ENCODE measurements at regions not wholly inside any gene's neighbourhood (a gene's known extent, or its start where the extent isn't known, plus 50 kb on each side); places are given as distances from the start of the nearest gene placed in this dataset.

- TF ChIP-seq EZH2 (IDR thresholded peaks at IDR 0.05; ENCODE audit: borderline replicate concordance, low read depth, low read length, poor library complexity, severe bottlenecking) = no peak
- H3K4me1 ChIP-seq (ENCODE audit: insufficient read depth, low read length, poor library complexity, severe bottlenecking) = no peaks in the 10 kb centered on the region
- no peaks in the 10 kb centered on the region for H3K27me3 ChIP-seq (replicated peaks; ENCODE audit: insufficient read depth, low read depth, low read length, poor library complexity)
- no peak overlapping the region for H3K4me3 ChIP-seq (ENCODE audit: low read depth, low read length, poor library complexity, severe bottlenecking)
- no peak overlapping the region for H3K27ac ChIP-seq (ENCODE audit: low read depth, low read length, poor library complexity, severe bottlenecking)
- POLR2A ChIA-PET (ENCODE audit: low non-redundant PET) = no interaction called here
- no peak for DNase-seq (ENCODE audit: low spot score)
- BruUV-seq (replicated peaks) = no TSS peak
- CTCF ChIA-PET = no interaction called here
- intact Hi-C loops (cut with micrococcal nuclease; ENCODE audit: unreplicated experiment) = no loop called here
- H3K9me3 ChIP-seq (ENCODE audit: low read depth, low read length, poor library complexity, severe bottlenecking) = no peaks in the 10 kb centered on the region
- H3K36me3 ChIP-seq (ENCODE audit: insufficient read depth, low read length, poor library complexity, severe bottlenecking) = no peaks in the 10 kb centered on the region
Observed at GRCh38 chr10:57482259-57482658, 785.4 kb downstream of the IPMK start.

- ChIA-PET CTCF (no interaction called here), POLR2A (ENCODE audit: low non-redundant PET) (no interaction called here)
- no peaks in the 10 kb centered on the region for H3K36me3 ChIP-seq (ENCODE audit: insufficient read depth, low read length, poor library complexity, severe bottlenecking)
- intact Hi-C loops (cut with micrococcal nuclease; ENCODE audit: unreplicated experiment) = no loop called here
- TF ChIP-seq CTCF (conservative IDR thresholded peaks at IDR 0.05; ENCODE audit: low read depth, low read length) = no peak
- TF ChIP-seq EZH2 (IDR thresholded peaks at IDR 0.05; ENCODE audit: borderline replicate concordance, low read depth, low read length, poor library complexity, severe bottlenecking) = no peak
- no peak overlapping the region for H3K27ac ChIP-seq (ENCODE audit: low read depth, low read length, poor library complexity, severe bottlenecking)
- no peak overlapping the region for H3K4me3 ChIP-seq (ENCODE audit: low read depth, low read length, poor library complexity, severe bottlenecking)
- peaks cover 8% of the 10 kb centered on the region for H3K9me3 ChIP-seq (ENCODE audit: low read depth, low read length, poor library complexity, severe bottlenecking)
- no peak for DNase-seq (ENCODE audit: low spot score)
- no TSS peak for BruUV-seq (replicated peaks)
- H3K4me1 ChIP-seq (ENCODE audit: insufficient read depth, low read length, poor library complexity, severe bottlenecking) = no peaks in the 10 kb centered on the region
- H3K27me3 ChIP-seq (replicated peaks; ENCODE audit: insufficient read depth, low read depth, low read length, poor library complexity) = no peaks in the 10 kb centered on the region
Observed at GRCh38 chr10:57472823-57473619, 794.7 kb downstream of the IPMK start.

- H3K9me3 ChIP-seq (ENCODE audit: low read depth, low read length, poor library complexity, severe bottlenecking) = no peaks in the 10 kb centered on the region
- CTCF ChIA-PET = no interaction called here
- intact Hi-C loops (cut with micrococcal nuclease; ENCODE audit: unreplicated experiment) = no loop called here
Observed at GRCh38 chr10:57468894-57469432, 798.7 kb downstream of the IPMK start.

More at GRCh38 chr10:57468894-57469432, 798.7 kb downstream of the IPMK start:
- Histone ChIP-seq H3K4me1 (ENCODE audit: insufficient read depth, low read length, poor library complexity, severe bottlenecking) (no peaks in the 10 kb centered on the region), H3K4me3 (ENCODE audit: low read depth, low read length, poor library complexity, severe bottlenecking) (no peak overlapping the region), H3K27me3 (replicated peaks; ENCODE audit: insufficient read depth, low read depth, low read length, poor library complexity) (no peaks in the 10 kb centered on the region), H3K27ac (ENCODE audit: low read depth, low read length, poor library complexity, severe bottlenecking) (no peak overlapping the region), H3K36me3 (ENCODE audit: insufficient read depth, low read length, poor library complexity, severe bottlenecking) (no peaks in the 10 kb centered on the region)
- TF ChIP-seq EZH2 (IDR thresholded peaks at IDR 0.05; ENCODE audit: borderline replicate concordance, low read depth, low read length, poor library complexity, severe bottlenecking) (no peak), CTCF (conservative IDR thresholded peaks at IDR 0.05; ENCODE audit: low read depth, low read length) (no peak)
- POLR2A ChIA-PET (ENCODE audit: low non-redundant PET) = no interaction called here
- no TSS peak for BruUV-seq (replicated peaks)
- DNase-seq (ENCODE audit: low spot score) = no peak
